H9 (cell line): ENCODE measurements at regions not wholly inside any gene's neighbourhood (a gene's known extent, or its start where the extent isn't known, plus 50 kb on each side); places are given as distances from the start of the nearest gene placed in this dataset.

Experiments
- DNase-seq: peaks from one replicate; pipeline ENCODE4 v3.0.0-alpha.2; 2017
- H2AFZ ChIP-seq: one replicate; pipeline ENCODE4 v1.6.1; 2013; ENCODE audit warnings: mild to moderate bottlenecking, low read length, control low read depth, moderate library complexity
- H2AK5ac ChIP-seq: 2 replicates; pipeline ENCODE4 v1.6.1; 2013; ENCODE audit warnings: low read length, control low read depth, mixed read lengths; ENCODE audit not compliant: insufficient read length
- H2BK120ac ChIP-seq: one replicate; pipeline ENCODE4 v1.6.1; 2013; ENCODE audit warnings: low read depth, mild to moderate bottlenecking, low read length, control low read depth, inconsistent platforms; ENCODE audit not compliant: poor library complexity, severe bottlenecking
- H2BK12ac ChIP-seq: 2 replicates; pipeline ENCODE4 v1.6.1; 2013; ENCODE audit warnings: low read length, control low read depth, mixed read lengths, low read depth; ENCODE audit not compliant: insufficient read length
- H2BK15ac ChIP-seq: 2 replicates; pipeline ENCODE4 v1.6.1; 2013; ENCODE audit warnings: low read depth, low read length, control low read depth
- H2BK20ac ChIP-seq: one replicate; pipeline ENCODE4 v1.6.1; 2013; ENCODE audit warnings: low read depth, mild to moderate bottlenecking, low read length, control low read depth, inconsistent platforms; ENCODE audit not compliant: poor library complexity, severe bottlenecking
- H2BK5ac ChIP-seq: 2 replicates; pipeline ENCODE4 v1.6.1; 2013; ENCODE audit warnings: low read length, control low read depth, mixed read lengths; ENCODE audit not compliant: insufficient read length
- H3K14ac ChIP-seq: 2 replicates; pipeline ENCODE4 v1.6.1; 2013; ENCODE audit warnings: low read length, control low read depth; ENCODE audit not compliant: insufficient read depth
- H3K18ac ChIP-seq: 2 replicates; pipeline ENCODE4 v1.6.1; 2013; ENCODE audit warnings: low read depth, mild to moderate bottlenecking, mixed read lengths, low read length, control low read depth; ENCODE audit not compliant: insufficient read length
- H3K23ac ChIP-seq: 2 replicates; pipeline ENCODE4 v1.6.1; 2013; ENCODE audit warnings: low read length, control low read depth, mixed read lengths, low read depth; ENCODE audit not compliant: insufficient read length
- H3K23me2 ChIP-seq: 2 replicates; pipeline ENCODE4 v1.6.1; 2013; ENCODE audit warnings: low read depth, mild to moderate bottlenecking, mixed read lengths, low read length, control low read depth; ENCODE audit not compliant: insufficient read length, poor library complexity, severe bottlenecking
- H3K27ac ChIP-seq: 2 replicates; pipeline ENCODE4 v1.5.1; 2013; ENCODE audit warnings: low read length, control low read depth, mixed read lengths, low read depth; ENCODE audit not compliant: insufficient read length
- H3K27me3 ChIP-seq: 2 replicates; pipeline ENCODE4 v1.6.1; 2013; ENCODE audit warnings: low read length, control low read depth, inconsistent platforms; ENCODE audit not compliant: insufficient read depth
- H3K4ac ChIP-seq: 2 replicates; pipeline ENCODE4 v1.6.1; 2013; ENCODE audit warnings: low read depth, mild to moderate bottlenecking, control low read depth, inconsistent platforms, low read length, moderate library complexity
- H3K4me1 ChIP-seq: 2 replicates; pipeline ENCODE4 v1.6.1; 2013; ENCODE audit warnings: low read length, control low read depth, inconsistent platforms; ENCODE audit not compliant: insufficient read depth
- H3K4me2 ChIP-seq: 2 replicates; pipeline ENCODE4 v1.6.1; 2013; ENCODE audit warnings: low read length, control low read depth, mixed read lengths; ENCODE audit not compliant: insufficient read length, insufficient read depth
- H3K56ac ChIP-seq: 2 replicates; pipeline ENCODE4 v1.6.1; 2013; ENCODE audit warnings: low read depth, mild to moderate bottlenecking, mixed read lengths, low read length, control low read depth; ENCODE audit not compliant: insufficient read length
- H3K79me1 ChIP-seq: 2 replicates; pipeline ENCODE4 v1.6.1; 2013; ENCODE audit warnings: low read depth, mild to moderate bottlenecking, moderate library complexity, low read length, control low read depth, inconsistent platforms; ENCODE audit not compliant: insufficient read depth, poor library complexity, severe bottlenecking
- H3K79me2 ChIP-seq: 2 replicates; pipeline ENCODE4 v1.6.1; 2013; ENCODE audit warnings: low read length, control low read depth, inconsistent platforms; ENCODE audit not compliant: insufficient read depth
- H3K9ac ChIP-seq: 2 replicates; pipeline ENCODE4 v1.6.1; 2013; ENCODE audit warnings: low read length, control low read depth, mixed read lengths; ENCODE audit not compliant: insufficient read length; ENCODE audit errors: extremely low read depth
- H3K9me3 ChIP-seq: one replicate; pipeline ENCODE4 v1.6.1; 2013; ENCODE audit warnings: low read depth, low read length, inconsistent platforms; ENCODE audit not compliant: control insufficient read depth
- H3T11ph ChIP-seq: one replicate; pipeline ENCODE4 v1.6.1; 2013; ENCODE audit warnings: mild to moderate bottlenecking, low read length, control low read depth, inconsistent platforms
- H4K20me1 ChIP-seq: one replicate; pipeline ENCODE4 v1.6.1; 2013; ENCODE audit not compliant: control insufficient read depth, insufficient read length, insufficient read depth
- H4K5ac ChIP-seq: 2 replicates; pipeline ENCODE4 v1.6.1; 2013; ENCODE audit warnings: low read depth, mild to moderate bottlenecking, mixed read lengths, low read length, control low read depth; ENCODE audit not compliant: insufficient read length
- H4K8ac ChIP-seq: replicated peaks from 2 replicates; pipeline ENCODE4 v1.6.1; 2013; ENCODE audit warnings: low read length, control low read depth, mixed read lengths, low read depth; ENCODE audit not compliant: insufficient read length
- H4K91ac ChIP-seq: 2 replicates; pipeline ENCODE4 v1.6.1; 2013; ENCODE audit warnings: low read depth, mild to moderate bottlenecking, moderate library complexity, mixed read lengths, low read length, control low read depth; ENCODE audit not compliant: insufficient read length
- H3K27ac Mint-ChIP-seq, 3 experiments: 2 replicates in 2 of 3; 3 replicates in 1 of 3; pipeline ENCODE4 v1.8.0; 2020 to 2021; ENCODE audit warnings: mixed read lengths in 3 of 3, mild to moderate bottlenecking in 1 of 3, moderate library complexity in 1 of 3
- H3K27me3 Mint-ChIP-seq: 2 replicates; pipeline ENCODE4 v1.8.0; 2021; ENCODE audit warnings: low read depth, mild to moderate bottlenecking, moderate library complexity, mixed read lengths
- H3K36me3 Mint-ChIP-seq, 3 experiments: 2 replicates in 2 of 3; 3 replicates in 1 of 3; pipeline ENCODE4 v1.8.0; 2020 to 2021; ENCODE audit warnings: low read depth in 3 of 3, mixed read lengths in 3 of 3; ENCODE audit not compliant: insufficient read depth in 1 of 3
- H3K4me1 Mint-ChIP-seq, 2 experiments: 2 replicates each; pipeline ENCODE4 v1.8.0; 2020; ENCODE audit warnings: mixed read lengths in 2 of 2
- H3K4me3 Mint-ChIP-seq, 2 experiments: 2 replicates in 1 of 2; 3 replicates in 1 of 2; pipeline ENCODE4 v1.8.0; 2020 to 2021; ENCODE audit warnings: mild to moderate bottlenecking in 2 of 2, mixed read lengths in 2 of 2, moderate library complexity in 1 of 2
- H3K9me3 Mint-ChIP-seq, 2 experiments: 2 replicates in 1 of 2; 3 replicates in 1 of 2; pipeline ENCODE4 v1.8.0; 2020; ENCODE audit warnings: mild to moderate bottlenecking in 2 of 2, mixed read lengths in 2 of 2, moderate library complexity in 1 of 2
- WGBS: extraction: QIAGEN DNeasy Blood & Tissue Kit; methylation state at CpG from one replicate; pipeline ENCODE4 v1.1.7; 2013; ENCODE audit warnings: missing lambda C conversion rate, low lambda C conversion rate, mixed read lengths; ENCODE audit not compliant: insufficient read length; ENCODE audit errors: extremely low coverage; 5-methylcytosine and 5-hydroxymethylcytosine counted together
- TF ChIP-seq, protein P1 (sequence below): fragments of 200-600 bp; sonication (generic); conservative IDR thresholded peaks from 3 replicates; pipeline ENCODE4 v1.8.0; 2021; ENCODE audit warnings: antibody characterized with exemption, mild to moderate bottlenecking

DNA sequence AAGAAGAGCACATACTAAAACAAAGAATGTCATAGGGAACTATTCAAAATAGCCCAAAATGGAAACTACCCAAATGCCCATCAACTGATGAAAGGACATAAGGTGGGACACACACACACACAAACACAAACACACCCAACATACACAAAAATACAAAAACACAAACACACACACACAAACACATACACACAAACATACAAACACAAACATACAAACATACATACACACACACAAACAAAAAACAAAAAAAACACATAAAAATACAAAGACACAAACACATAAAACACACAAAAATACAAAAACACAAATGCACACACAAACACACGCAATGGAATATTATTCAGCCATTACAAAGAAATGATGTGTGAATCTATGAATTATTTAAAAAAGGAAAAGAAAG, 203.6 kb downstream of the ERMARD start:
- no peak overlapping the region for H2BK120ac ChIP-seq
- Mint-ChIP-seq H3K4me3 (no peak overlapping the region), H3K27me3 (peaks cover 6% of the 10 kb centered on the region), H3K27ac (no peak overlapping the region), H3K4me1 (peaks cover 9% of the 10 kb centered on the region in 2 experiments), H3K9me3 (peaks cover 3 to 7% of the 10 kb centered on the region in 2 experiments; a peak in 4 of 5 replicates), H3K36me3 (0 out of 7 replicates have a peak, but pooled peaks cover 0 to 2% (median 0%) of the 10 kb centered on the region in 3 experiments)
- no peak overlapping the region for H3T11ph ChIP-seq
- no peaks in the 10 kb centered on the region for H3K9me3 ChIP-seq
- H2AFZ ChIP-seq: no peak overlapping the region
- no peak overlapping the region for H4K5ac ChIP-seq
- H3K27me3 ChIP-seq: no peaks in the 10 kb centered on the region
- H2AK5ac ChIP-seq: no peak overlapping the region
- no peak overlapping the region for H2BK5ac ChIP-seq
- H3K23ac ChIP-seq: no peak overlapping the region
- no peak overlapping the region for H2BK20ac ChIP-seq
- no peak overlapping the region for H3K4me2 ChIP-seq
- no peak overlapping the region for H2BK12ac ChIP-seq
- H3K27ac ChIP-seq: no peak overlapping the region
- no peaks in the 10 kb centered on the region for H3K23me2 ChIP-seq
- no peak overlapping the region for H4K8ac ChIP-seq
- no peak overlapping the region for H3K18ac ChIP-seq
- H3K79me2 ChIP-seq: no peaks in the 10 kb centered on the region
- H3K56ac ChIP-seq: no peak overlapping the region
- H3K9ac ChIP-seq: no peak overlapping the region
- H3K4ac ChIP-seq: no peak overlapping the region
- H4K20me1 ChIP-seq: no peaks in the 10 kb centered on the region
- H3K14ac ChIP-seq: no peak overlapping the region
- no peaks in the 10 kb centered on the region for H3K79me1 ChIP-seq
- WGBS: no CpG with 5 or more reads among the region's 1 CpG
- no peaks in the 10 kb centered on the region for H3K4me1 ChIP-seq
- H4K91ac ChIP-seq: no peak overlapping the region
- no peak for DNase-seq
- TF ChIP-seq, protein P1, sequence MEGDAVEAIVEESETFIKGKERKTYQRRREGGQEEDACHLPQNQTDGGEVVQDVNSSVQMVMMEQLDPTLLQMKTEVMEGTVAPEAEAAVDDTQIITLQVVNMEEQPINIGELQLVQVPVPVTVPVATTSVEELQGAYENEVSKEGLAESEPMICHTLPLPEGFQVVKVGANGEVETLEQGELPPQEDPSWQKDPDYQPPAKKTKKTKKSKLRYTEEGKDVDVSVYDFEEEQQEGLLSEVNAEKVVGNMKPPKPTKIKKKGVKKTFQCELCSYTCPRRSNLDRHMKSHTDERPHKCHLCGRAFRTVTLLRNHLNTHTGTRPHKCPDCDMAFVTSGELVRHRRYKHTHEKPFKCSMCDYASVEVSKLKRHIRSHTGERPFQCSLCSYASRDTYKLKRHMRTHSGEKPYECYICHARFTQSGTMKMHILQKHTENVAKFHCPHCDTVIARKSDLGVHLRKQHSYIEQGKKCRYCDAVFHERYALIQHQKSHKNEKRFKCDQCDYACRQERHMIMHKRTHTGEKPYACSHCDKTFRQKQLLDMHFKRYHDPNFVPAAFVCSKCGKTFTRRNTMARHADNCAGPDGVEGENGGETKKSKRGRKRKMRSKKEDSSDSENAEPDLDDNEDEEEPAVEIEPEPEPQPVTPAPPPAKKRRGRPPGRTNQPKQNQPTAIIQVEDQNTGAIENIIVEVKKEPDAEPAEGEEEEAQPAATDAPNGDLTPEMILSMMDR: no peak
- H2BK15ac ChIP-seq: no peak overlapping the region
